ENCODE measurements at regions not wholly inside any gene's neighbourhood (a gene's known extent, or its start where the extent isn't known, plus 50 kb on each side); places are given as distances from the start of the nearest gene placed in this dataset.

DNA sequence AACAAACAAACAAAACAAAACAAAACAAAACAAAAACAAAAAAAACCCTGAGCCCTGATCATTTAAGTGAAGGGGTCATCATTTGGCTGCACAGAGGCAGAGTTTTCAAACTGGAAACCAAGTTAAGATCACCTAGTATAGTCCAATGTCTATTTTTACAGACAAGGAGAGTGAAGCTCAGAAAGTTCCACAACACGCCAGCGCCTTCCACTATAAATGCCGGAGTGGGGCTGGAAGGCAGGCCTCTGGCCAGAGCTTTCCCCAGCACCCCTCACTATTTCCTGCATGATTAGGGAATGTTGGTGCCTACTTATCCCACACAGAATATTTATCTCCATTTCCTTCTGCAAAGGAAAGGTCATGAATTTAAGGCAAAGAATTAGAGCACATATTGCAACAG, 319.7 kb upstream of the WWC1 start:
- TF ChIP-seq POLR2A (IDR thresholded peaks at IDR 0.05; ENCODE audit: low read depth, low read length) (no peak), MYC (IDR thresholded peaks at IDR 0.05; ENCODE audit: low read depth, low read length) (no peak), POLR2AphosphoS5 (IDR thresholded peaks at IDR 0.05; ENCODE audit: insufficient read depth, low read depth, low read length) (no peak)
- dilution Hi-C loops (cut with MboI; ENCODE audit: extremely low pct_ligation_motif_present, low sequenced_read_pairs): no loop called here

DNA sequence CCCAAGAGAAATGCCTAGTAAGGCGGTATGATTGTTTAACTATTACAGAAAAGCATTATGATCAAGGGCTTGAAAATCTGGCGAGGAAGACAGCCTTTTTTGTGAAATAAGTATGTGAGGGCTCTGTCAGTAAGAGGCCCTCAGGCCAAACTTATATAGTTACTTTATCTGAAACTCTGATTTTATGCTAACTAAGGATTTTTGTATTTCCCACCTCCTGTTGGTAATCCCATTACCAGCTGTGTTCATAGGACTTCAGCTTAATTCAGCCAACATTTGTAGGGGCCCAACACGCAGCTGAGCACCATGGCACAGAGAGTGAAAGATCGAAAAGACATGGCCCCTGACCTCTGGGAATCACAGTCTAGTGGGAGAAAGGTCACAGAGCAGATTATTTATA, 318.3 kb upstream of the WWC1 start:
- CTCF ChIA-PET: no interaction called here

More for the DNA sequence above, 319.7 kb upstream of the WWC1 start:
- POLR2A ChIA-PET: no interaction called here
- no peak for FAIRE-seq
- Histone ChIP-seq H3K4me3 (replicated peaks in 1 of 3; ENCODE audit: insufficient read depth in 1 of 3, low read depth in 1 of 3, low read length in 3 of 3) (no peak overlapping the region), H2AFZ (ENCODE audit: low read depth, low read length) (no peak overlapping the region), H3K4me2 (ENCODE audit: insufficient read depth, low read length) (no peak overlapping the region), H3K9ac (replicated peaks; ENCODE audit: extremely low read depth, insufficient read depth, low read length) (no peak overlapping the region), H4K20me1 (replicated peaks; ENCODE audit: control insufficient read depth, extremely low read depth, insufficient read depth, low read length) (no peaks in the 10 kb centered on the region), H3K36me3 (ENCODE audit: control insufficient read depth in 2 of 2, extremely low read depth in 1 of 2, insufficient read depth in 2 of 2, low read length in 2 of 2) (no peaks in the 10 kb centered on the region), H3K27ac (ENCODE audit: insufficient read depth, low read depth, low read length) (no peak overlapping the region), H3K9me3 (replicated peaks; ENCODE audit: control insufficient read depth, insufficient read depth, low read length) (no peaks in the 10 kb centered on the region), H3K9me1 (replicated peaks; ENCODE audit: control insufficient read depth, extremely low read depth, insufficient read depth, low read length) (no peaks in the 10 kb centered on the region), H3K79me2 (ENCODE audit: control insufficient read depth, insufficient read depth, low read length) (no peaks in the 10 kb centered on the region), H3K27me3 (ENCODE audit: control insufficient read depth in 2 of 2, insufficient read depth in 2 of 2, low read length in 2 of 2) (no peaks in the 10 kb centered on the region), H3K4me1 (ENCODE audit: control insufficient read depth, extremely low read depth, insufficient read depth, low read length) (no peaks in the 10 kb centered on the region)
- CTCF ChIA-PET: no interaction called here
- intact Hi-C loops (cut with micrococcal nuclease): no loop called here
- no TSS peak for BruUV-seq (replicated peaks)
- DNase-seq (ENCODE audit: low read depth, low spot score): no peak

More for the DNA sequence above, 318.3 kb upstream of the WWC1 start:
- FAIRE-seq (no peak), DNase-seq (ENCODE audit: low read depth, low spot score) (no peak)
- no peak overlapping the region for H3K9ac ChIP-seq (replicated peaks; ENCODE audit: extremely low read depth, insufficient read depth, low read length)
- intact Hi-C loops (cut with micrococcal nuclease): no loop called here
- no peak overlapping the region for H3K27ac ChIP-seq (ENCODE audit: insufficient read depth, low read depth, low read length)
- H2AFZ ChIP-seq (ENCODE audit: low read depth, low read length): no peak overlapping the region
- BruUV-seq (replicated peaks): no TSS peak
- no peaks in the 10 kb centered on the region for H4K20me1 ChIP-seq (replicated peaks; ENCODE audit: control insufficient read depth, extremely low read depth, insufficient read depth, low read length)
- no peaks in the 10 kb centered on the region for H3K9me1 ChIP-seq (replicated peaks; ENCODE audit: control insufficient read depth, extremely low read depth, insufficient read depth, low read length)
- dilution Hi-C loops (cut with MboI; ENCODE audit: extremely low pct_ligation_motif_present, low sequenced_read_pairs): no loop called here
- no peaks in the 10 kb centered on the region for H3K9me3 ChIP-seq (replicated peaks; ENCODE audit: control insufficient read depth, insufficient read depth, low read length)
- H3K4me1 ChIP-seq (ENCODE audit: control insufficient read depth, extremely low read depth, insufficient read depth, low read length): no peaks in the 10 kb centered on the region
- no peaks in the 10 kb centered on the region for H3K27me3 ChIP-seq (ENCODE audit: control insufficient read depth in 2 of 2, insufficient read depth in 2 of 2, low read length in 2 of 2)
- H3K4me3 ChIP-seq (replicated peaks in 1 of 3; ENCODE audit: insufficient read depth in 1 of 3, low read depth in 1 of 3, low read length in 3 of 3): no peak overlapping the region
- H3K36me3 ChIP-seq (ENCODE audit: control insufficient read depth in 2 of 2, extremely low read depth in 1 of 2, insufficient read depth in 2 of 2, low read length in 2 of 2): no peaks in the 10 kb centered on the region
- H3K79me2 ChIP-seq (ENCODE audit: control insufficient read depth, insufficient read depth, low read length): no peaks in the 10 kb centered on the region
- no peak overlapping the region for H3K4me2 ChIP-seq (ENCODE audit: insufficient read depth, low read length)
- TF ChIP-seq, protein P1, sequence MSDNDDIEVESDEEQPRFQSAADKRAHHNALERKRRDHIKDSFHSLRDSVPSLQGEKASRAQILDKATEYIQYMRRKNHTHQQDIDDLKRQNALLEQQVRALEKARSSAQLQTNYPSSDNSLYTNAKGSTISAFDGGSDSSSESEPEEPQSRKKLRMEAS (IDR thresholded peaks at IDR 0.05; ENCODE audit: insufficient read depth, insufficient read length): no peak
- TF ChIP-seq EZH2 (IDR thresholded peaks at IDR 0.05; ENCODE audit: borderline replicate concordance, low read depth, low read length, severe bottlenecking) (no peak), FOS (IDR thresholded peaks at IDR 0.05; ENCODE audit: borderline replicate concordance, insufficient read depth, low read length) (no peak), JUN (IDR thresholded peaks at IDR 0.05; ENCODE audit: borderline replicate concordance, insufficient read depth, insufficient read length, low read depth) (no peak), POLR2A (IDR thresholded peaks at IDR 0.05; ENCODE audit: low read depth, low read length) (no peak), MYC (IDR thresholded peaks at IDR 0.05; ENCODE audit: low read depth, low read length) (no peak), POLR2AphosphoS5 (IDR thresholded peaks at IDR 0.05; ENCODE audit: insufficient read depth, low read depth, low read length) (no peak), GATA2 (IDR thresholded peaks at IDR 0.05; ENCODE audit: insufficient read depth, insufficient read length, low read depth, low read length) (no peak)
- TF ChIP-seq, protein P2, sequence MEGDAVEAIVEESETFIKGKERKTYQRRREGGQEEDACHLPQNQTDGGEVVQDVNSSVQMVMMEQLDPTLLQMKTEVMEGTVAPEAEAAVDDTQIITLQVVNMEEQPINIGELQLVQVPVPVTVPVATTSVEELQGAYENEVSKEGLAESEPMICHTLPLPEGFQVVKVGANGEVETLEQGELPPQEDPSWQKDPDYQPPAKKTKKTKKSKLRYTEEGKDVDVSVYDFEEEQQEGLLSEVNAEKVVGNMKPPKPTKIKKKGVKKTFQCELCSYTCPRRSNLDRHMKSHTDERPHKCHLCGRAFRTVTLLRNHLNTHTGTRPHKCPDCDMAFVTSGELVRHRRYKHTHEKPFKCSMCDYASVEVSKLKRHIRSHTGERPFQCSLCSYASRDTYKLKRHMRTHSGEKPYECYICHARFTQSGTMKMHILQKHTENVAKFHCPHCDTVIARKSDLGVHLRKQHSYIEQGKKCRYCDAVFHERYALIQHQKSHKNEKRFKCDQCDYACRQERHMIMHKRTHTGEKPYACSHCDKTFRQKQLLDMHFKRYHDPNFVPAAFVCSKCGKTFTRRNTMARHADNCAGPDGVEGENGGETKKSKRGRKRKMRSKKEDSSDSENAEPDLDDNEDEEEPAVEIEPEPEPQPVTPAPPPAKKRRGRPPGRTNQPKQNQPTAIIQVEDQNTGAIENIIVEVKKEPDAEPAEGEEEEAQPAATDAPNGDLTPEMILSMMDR (IDR thresholded peaks at IDR 0.05; ENCODE audit: extremely low read depth in 1 of 2, insufficient read depth in 1 of 2, low read depth in 1 of 2, low read length in 2 of 2): no peak
- POLR2A ChIA-PET: no interaction called here

Measured in endothelial cell of umbilical vein (primary cell).